ENCODE measurements at regions not wholly inside any gene's neighbourhood (a gene's known extent, or its start where the extent isn't known, plus 50 kb on each side); places are given as distances from the start of the nearest gene placed in this dataset.
"Not testable (repeated sequence)": the region's sequence is repeated elsewhere in the genome, so short reads cannot be mapped to it uniquely, and the experiment has no call there.

GRCh38 chr2:156004459-156004858 is 328.1 kb downstream of the NR4A2 start:
- no peak for DNase-seq

- no peak for DNase-seq
These were observed 328.7 kb downstream of the NR4A2 start for GRCh38 chr2:156003780-156004179.

- DNase-seq, result no peak
These were observed 330.7 kb downstream of the NR4A2 start for GRCh38 chr2:156001851-156002250.

GRCh38 chr2:155997538-155997937 is 335.0 kb downstream of the NR4A2 start:
- no peak for DNase-seq

GRCh38 chr2:155994315-155994714 is 338.2 kb downstream of the NR4A2 start:
- no peak for DNase-seq

GRCh38 chr2:155983845-155984244 is 348.7 kb downstream of the NR4A2 start:
- no peak for DNase-seq

GRCh38 chr2:155982135-155982534 is 350.4 kb downstream of the NR4A2 start:
- no peak for DNase-seq

GRCh38 chr2:155980941-155981560 is 351.5 kb downstream of the NR4A2 start:
- no peak for DNase-seq

GRCh38 chr2:155975734-155976133 is 356.8 kb downstream of the NR4A2 start:
- DNase-seq, result no peak

- no peak for DNase-seq
These were observed 359.6 kb downstream of the NR4A2 start for GRCh38 chr2:155972916-155973315.

- DNase-seq, result not testable (repeated sequence)
These were observed 366.5 kb downstream of the NR4A2 start for GRCh38 chr2:155966064-155966471.

GRCh38 chr2:155965415-155966063 is 367.0 kb downstream of the NR4A2 start:
- no peak for DNase-seq

GRCh38 chr2:155961641-155962040 is 370.9 kb downstream of the NR4A2 start:
- no peak for DNase-seq

GRCh38 chr2:155958834-155959233 is 373.7 kb downstream of the NR4A2 start:
- DNase-seq, result no peak

GRCh38 chr2:155947069-155947468 is 385.5 kb downstream of the NR4A2 start:
- DNase-seq, result no peak

GRCh38 chr2:155944218-155944617 is 388.3 kb downstream of the NR4A2 start:
- DNase-seq, result no peak

GRCh38 chr2:155930312-155930711 is 402.2 kb downstream of the NR4A2 start:
- no peak for DNase-seq

- no peak for DNase-seq
These were observed 415.1 kb downstream of the NR4A2 start for GRCh38 chr2:155917380-155917779.

- DNase-seq, result no peak
These were observed 419.2 kb downstream of the NR4A2 start for GRCh38 chr2:155913356-155913755.

GRCh38 chr2:155908567-155908966 is 424.0 kb downstream of the NR4A2 start:
- DNase-seq, result no peak

GRCh38 chr2:155907211-155907610 is 425.3 kb downstream of the NR4A2 start:
- no peak for DNase-seq

GRCh38 chr2:155905657-155906056 is 426.9 kb downstream of the NR4A2 start:
- no peak for DNase-seq

- no peak for DNase-seq
These were observed 427.8 kb downstream of the NR4A2 start for GRCh38 chr2:155904720-155905119.

GRCh38 chr2:155902635-155903034 is 429.9 kb downstream of the NR4A2 start:
- DNase-seq, result no peak

- no peak for DNase-seq
These were observed 437.5 kb downstream of the NR4A2 start for GRCh38 chr2:155895016-155895415.
